Testis (tissue), 2 donors: ENCODE measurements at regions not wholly inside any gene's neighbourhood (a gene's known extent, or its start where the extent isn't known, plus 50 kb on each side); places are given as distances from the start of the nearest gene placed in this dataset.

Experiments
- CTCF ChIP-seq, 3 experiments: fragments of 450-650 bp in 2 of 3; fragments of 200-600 bp in 1 of 3; sonication (generic) in 1 of 3; IDR thresholded peaks; one replicate each; pipeline ENCODE4 v1.5.1; 2016 to 2019; ENCODE audit warnings: antibody characterized with exemption in 3 of 3, mild to moderate bottlenecking in 2 of 3, moderate library complexity in 1 of 3
- POLR2A ChIP-seq: fragments of 450-650 bp; IDR thresholded peaks from one replicate; pipeline ENCODE4 v1.6.1; 2017; ENCODE audit warnings: antibody characterized with exemption, mild to moderate bottlenecking, moderate library complexity

- no peak for TF ChIP-seq CTCF (IDR thresholded peaks at IDR 0.05)
- no peak for TF ChIP-seq POLR2A
Measured at GRCh38 chr6:22926790-22927354, 357.5 kb downstream of the HDGFL1 start.
